ENCODE measurements at regions not wholly inside any gene's neighbourhood (a gene's known extent, or its start where the extent isn't known, plus 50 kb on each side); places are given as distances from the start of the nearest gene placed in this dataset.

DNA sequence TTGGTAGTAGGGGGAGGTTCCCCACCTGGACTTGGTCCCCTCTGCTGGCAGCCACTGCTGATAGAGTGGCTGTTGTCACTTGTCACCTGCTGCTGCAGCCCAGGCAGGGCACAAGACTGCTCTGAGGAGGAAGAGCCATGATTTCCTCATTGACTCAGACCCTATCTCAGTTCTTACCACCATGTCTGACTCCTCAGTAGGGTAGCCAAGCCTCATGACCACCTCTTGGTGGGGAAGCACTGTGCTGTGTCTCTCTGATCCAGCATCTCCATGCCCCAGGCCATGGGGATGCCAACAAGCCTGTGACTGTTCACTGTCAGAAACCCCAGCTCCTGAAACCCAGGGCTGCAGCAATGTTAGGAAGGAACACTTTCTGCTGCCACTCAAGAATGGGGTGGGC, 173.0 kb downstream of the WSCD1 start:
- Histone ChIP-seq H4K5ac (ENCODE audit: insufficient read length, low read depth, low read length) (no peak overlapping the region), H3K4me3 (ENCODE audit: extremely low read depth in 1 of 4, insufficient read depth in 2 of 4, low read depth in 3 of 4, low read length in 4 of 4) (no peak overlapping the region), H3K23ac (ENCODE audit: insufficient read length) (no peak overlapping the region), H2AFZ (ENCODE audit: low read length) (no peak overlapping the region), H3K9me3 (ENCODE audit: insufficient read depth in 2 of 2, low read depth in 1 of 2, low read length in 1 of 2) (no peaks in the 10 kb centered on the region), H2BK15ac (ENCODE audit: low read length) (0 out of 2 replicates have a peak overlapping the region, but pooled peaks have one; percentile 2), H3K79me2 (ENCODE audit: control insufficient read depth in 1 of 2, insufficient read depth in 2 of 2, low read length in 2 of 2) (no peaks in the 10 kb centered on the region), H3K4ac (replicated peaks; ENCODE audit: insufficient read length, low read depth, low read length) (no peak overlapping the region), H3K4me1 (replicated peaks in 1 of 4; ENCODE audit: control insufficient read depth in 3 of 4, insufficient read depth in 4 of 4, low read length in 3 of 4) (peaks cover 8 to 25% (median 17%) of the 10 kb centered on the region in 4 experiments), H3K79me1 (ENCODE audit: low read depth, low read length) (no peaks in the 10 kb centered on the region), H3K14ac (ENCODE audit: insufficient read length) (no peak overlapping the region), H4K20me1 (replicated peaks in 1 of 2; ENCODE audit: control insufficient read depth in 1 of 2, insufficient read depth in 2 of 2, low read length in 2 of 2) (no peaks in the 10 kb centered on the region), H2AK5ac (ENCODE audit: low read depth, low read length) (no peak overlapping the region), H3K18ac (ENCODE audit: extremely low read depth, low read length) (0 out of 2 replicates have a peak overlapping the region, but pooled peaks have one; percentile 24), H3K56ac (replicated peaks; ENCODE audit: insufficient read length, low read depth, low read length) (no peak overlapping the region), H3K27me3 (replicated peaks in 1 of 4; ENCODE audit: control insufficient read depth in 3 of 4, extremely low read depth in 1 of 4, insufficient read depth in 3 of 4, low read length in 3 of 4) (no peaks in the 10 kb centered on the region; a peak in 1 of 7 replicates), H2BK5ac (ENCODE audit: low read depth, low read length) (0 out of 2 replicates have a peak overlapping the region, but pooled peaks have one; percentile 9), H4K91ac (replicated peaks; ENCODE audit: insufficient read length, low read length) (no peak overlapping the region), H3K27ac (ENCODE audit: low read depth, low read length) (no peak overlapping the region), H2BK12ac (ENCODE audit: low read depth, low read length) (peak overlapping the region; percentile 55; the same call in 1 of the 2 replicates), H2BK120ac (replicated peaks; ENCODE audit: low read depth, low read length) (no peak overlapping the region), H3K9ac (replicated peaks in 1 of 4; ENCODE audit: extremely low read depth in 1 of 4, low read depth in 3 of 4, low read length in 3 of 4) (no peak overlapping the region), H3K36me3 (ENCODE audit: control insufficient read depth in 2 of 4, insufficient read depth in 4 of 4, low read length in 3 of 4) (no peaks in the 10 kb centered on the region), H2BK20ac (ENCODE audit: low read length) (0 out of 2 replicates have a peak overlapping the region, but pooled peaks have one; percentile 8), H3K23me2 (ENCODE audit: low read depth, low read length) (peaks cover 1% of the 10 kb centered on the region; the same call in 1 of the 2 replicates), H4K8ac (ENCODE audit: extremely low read depth, insufficient read depth, low read length) (no peak overlapping the region), H3K4me2 (ENCODE audit: insufficient read depth in 1 of 2, low read depth in 2 of 2, low read length in 2 of 2) (no peak overlapping the region)
- POLR2A ChIA-PET (ENCODE audit: partially characterized antibody): interaction anchor here (1.1 kb wide), 1 partner anchor 15 kb away, joined by 3 read pairs; no protein-coding TSS in a partner anchor
- FAIRE-seq (no peak), DNase-seq (ENCODE audit: low read depth in 1 of 2, low spot score in 2 of 2) (peak in 1 of 2 experiments; percentile 33)
- CTCF ChIA-PET (ENCODE audit: partially characterized antibody): no interaction called here
- TF ChIP-seq POU5F1 (IDR thresholded peaks at IDR 0.05; ENCODE audit: low read depth, low read length): no peak
- no peak for TF ChIP-seq RFX5 (IDR thresholded peaks at IDR 0.05; ENCODE audit: borderline replicate concordance, low read depth, low read length)
- no peak for TF ChIP-seq SP2 (IDR thresholded peaks at IDR 0.05; ENCODE audit: low read length)
- no peak for TF ChIP-seq CTBP2 (IDR thresholded peaks at IDR 0.05; ENCODE audit: borderline replicate concordance, insufficient read depth, insufficient read length, low read length)
- no peak for TF ChIP-seq JUN (IDR thresholded peaks at IDR 0.05; ENCODE audit: low read depth, low read length)
- no peak for TF ChIP-seq TCF12 (IDR thresholded peaks at IDR 0.05; ENCODE audit: low read depth, low read length)

Measured in H1 (cell line).